GM23248 (cell line): ENCODE measurements at regions not wholly inside any gene's neighbourhood (a gene's known extent, or its start where the extent isn't known, plus 50 kb on each side); places are given as distances from the start of the nearest gene placed in this dataset. TPM values are rescaled to one million over a fixed set of nuclear protein-coding genes. Genes with fewer than 3 reads are reported as not detected.

Source experiments
- DNase-seq: peaks from one replicate; pipeline ENCODE4 v3.0.0-alpha.2; 2015
- H2AFZ ChIP-seq: fragments of 200-600 bp; sonication (generic); 2 replicates; pipeline ENCODE4 v1.6.1; 2016; ENCODE audit warnings: antibody characterized with exemption
- H3F3A ChIP-seq: fragments of 200-600 bp; sonication (generic); 2 replicates; pipeline ENCODE4 v1.6.1; 2016; ENCODE audit warnings: mild to moderate bottlenecking, antibody characterized with exemption, mixed run types; ENCODE audit not compliant: insufficient read depth
- H3K27ac ChIP-seq: fragments of 200-600 bp; sonication (generic); 2 replicates; pipeline ENCODE4 v1.5.1; 2016; ENCODE audit warnings: mild to moderate bottlenecking
- H3K27me3 ChIP-seq: fragments of 200-600 bp; sonication (generic); replicated peaks from 2 replicates; pipeline ENCODE4 v1.6.1; 2016; ENCODE audit warnings: mild to moderate bottlenecking; ENCODE audit not compliant: insufficient read depth
- H3K36me3 ChIP-seq: fragments of 200-600 bp; sonication (generic); 2 replicates; pipeline ENCODE4 v1.6.1; 2016; ENCODE audit warnings: low read depth, mild to moderate bottlenecking
- H3K4me1 ChIP-seq: fragments of 200-600 bp; sonication (generic); 2 replicates; pipeline ENCODE4 v1.6.1; 2016; ENCODE audit warnings: mild to moderate bottlenecking; ENCODE audit not compliant: insufficient read depth
- H3K4me2 ChIP-seq: fragments of 200-600 bp; sonication (generic); one replicate; pipeline ENCODE4 v1.6.1; 2016; ENCODE audit warnings: mild to moderate bottlenecking; ENCODE audit not compliant: unreplicated experiment
- H3K4me3 ChIP-seq: fragments of 200-600 bp; sonication (generic); 2 replicates; pipeline ENCODE4 v1.5.1; 2016; ENCODE audit warnings: mild to moderate bottlenecking
- H3K79me2 ChIP-seq: fragments of 200-600 bp; sonication (generic); 2 replicates; pipeline ENCODE4 v1.6.1; 2016; ENCODE audit warnings: mild to moderate bottlenecking; ENCODE audit not compliant: insufficient read depth
- H3K9ac ChIP-seq: fragments of 200-600 bp; sonication (generic); 2 replicates; pipeline ENCODE4 v1.6.1; 2016; ENCODE audit warnings: mild to moderate bottlenecking
- H3K9me2 ChIP-seq: fragments of 200-600 bp; sonication (generic); 2 replicates; pipeline ENCODE4 v1.6.1; 2016; ENCODE audit warnings: mixed run types, mild to moderate bottlenecking, moderate library complexity; ENCODE audit not compliant: insufficient read depth
- H3K9me3 ChIP-seq: fragments of 200-600 bp; sonication (generic); one replicate; pipeline ENCODE4 v1.6.1; 2017; ENCODE audit warnings: low read depth
- H4K20me1 ChIP-seq: fragments of 200-600 bp; sonication (generic); 2 replicates; pipeline ENCODE4 v1.6.0; 2016; ENCODE audit not compliant: insufficient read depth
- EZH2 ChIP-seq: fragments of 200-600 bp; sonication (generic); IDR thresholded peaks from 2 replicates; pipeline ENCODE4 v1.6.1; 2018; ENCODE audit warnings: antibody characterized with exemption, mild to moderate bottlenecking; ENCODE audit not compliant: insufficient read depth, poor library complexity, severe bottlenecking
- EZH2phosphoT487 ChIP-seq: fragments of 200-600 bp; sonication (generic); IDR thresholded peaks from 2 replicates; pipeline ENCODE4 v1.6.1; 2018; ENCODE audit warnings: antibody characterized with exemption, moderate library complexity, mild to moderate bottlenecking, low read depth; ENCODE audit not compliant: insufficient read depth
- WGBS, 2 experiments: methylation state at CpG; one replicate each; pipeline ENCODE4 v1.1.6; 2015 to 2017; ENCODE audit warnings: low lambda C conversion rate in 2 of 2, low coverage in 1 of 2; ENCODE audit errors: missing lambda C conversion rate in 2 of 2; 5-methylcytosine and 5-hydroxymethylcytosine counted together
- in situ Hi-C: fragments of 300-500 bp; cut with MboI; formaldehyde crosslinking; loops from 2 replicates; pipeline ENCODE4 v1.15.0; 2020
- small RNA-seq: library from RNA; depleted of rRNA; stranded (forward); fragments of <200 nt; gene quantifications from one replicate; pipeline ENCODE3, GENCODE V24; 2014; ENCODE audit warnings: low read depth, low replicate concordance

GRCh38 chr18:7516266-7517117 is 50.6 kb upstream of the PTPRM start:
- H3K4me3 ChIP-seq = no peak overlapping the region
- no peak overlapping the region for H2AFZ ChIP-seq
- 0 out of 2 replicates have a peak, but pooled peaks cover 5% of the 10 kb centered on the region for H3K27me3 ChIP-seq
- 27% methylated on average over 9 of the region's 9 CpGs for WGBS, 2 experiments
- no peak overlapping the region for H3K9ac ChIP-seq
- in situ Hi-C loops = no loop called here
- no peaks in the 10 kb centered on the region for H3K36me3 ChIP-seq
- H3K4me2 ChIP-seq = no peak overlapping the region
- DNase-seq = no peak
- no peak for TF ChIP-seq EZH2phosphoT487
- no peak for TF ChIP-seq EZH2
- no peaks in the 10 kb centered on the region for H3K9me2 ChIP-seq
- no peaks in the 10 kb centered on the region for H3K79me2 ChIP-seq
- H3K27ac ChIP-seq = no peak overlapping the region
- H3F3A ChIP-seq = no peaks in the 10 kb centered on the region
- no peaks in the 10 kb centered on the region for H3K9me3 ChIP-seq
- no peaks in the 10 kb centered on the region for H4K20me1 ChIP-seq
- H3K4me1 ChIP-seq = no peaks in the 10 kb centered on the region

Small RNA genes in the stretch of these regions (small RNA-seq; reads per million reads assigned to genes)
- gene RF00554 = not detected
